ENCODE measurements at regions not wholly inside any gene's neighbourhood (a gene's known extent, or its start where the extent isn't known, plus 50 kb on each side); places are given as distances from the start of the nearest gene placed in this dataset.

DNA sequence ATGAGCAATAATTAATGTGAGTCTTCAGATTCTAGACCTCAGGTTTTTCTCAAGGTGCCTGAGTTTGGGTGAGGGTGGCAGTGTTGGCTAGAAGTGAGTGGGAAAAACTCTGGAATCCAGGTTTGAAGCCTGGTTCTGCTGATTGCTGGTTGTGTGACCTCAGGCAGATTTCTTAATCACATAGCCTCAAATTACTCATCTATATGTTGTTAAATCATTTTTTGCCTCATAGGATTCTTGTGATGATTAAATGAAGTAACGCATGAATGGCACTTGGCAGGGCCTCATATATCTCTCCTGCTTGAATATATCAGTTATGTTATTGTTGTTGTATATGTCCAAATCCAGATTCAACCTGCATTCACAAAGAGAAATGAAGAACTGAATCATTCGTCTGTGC is 60.5 kb downstream of the NR2F2 start:
- no peak for DNase-seq

DNA sequence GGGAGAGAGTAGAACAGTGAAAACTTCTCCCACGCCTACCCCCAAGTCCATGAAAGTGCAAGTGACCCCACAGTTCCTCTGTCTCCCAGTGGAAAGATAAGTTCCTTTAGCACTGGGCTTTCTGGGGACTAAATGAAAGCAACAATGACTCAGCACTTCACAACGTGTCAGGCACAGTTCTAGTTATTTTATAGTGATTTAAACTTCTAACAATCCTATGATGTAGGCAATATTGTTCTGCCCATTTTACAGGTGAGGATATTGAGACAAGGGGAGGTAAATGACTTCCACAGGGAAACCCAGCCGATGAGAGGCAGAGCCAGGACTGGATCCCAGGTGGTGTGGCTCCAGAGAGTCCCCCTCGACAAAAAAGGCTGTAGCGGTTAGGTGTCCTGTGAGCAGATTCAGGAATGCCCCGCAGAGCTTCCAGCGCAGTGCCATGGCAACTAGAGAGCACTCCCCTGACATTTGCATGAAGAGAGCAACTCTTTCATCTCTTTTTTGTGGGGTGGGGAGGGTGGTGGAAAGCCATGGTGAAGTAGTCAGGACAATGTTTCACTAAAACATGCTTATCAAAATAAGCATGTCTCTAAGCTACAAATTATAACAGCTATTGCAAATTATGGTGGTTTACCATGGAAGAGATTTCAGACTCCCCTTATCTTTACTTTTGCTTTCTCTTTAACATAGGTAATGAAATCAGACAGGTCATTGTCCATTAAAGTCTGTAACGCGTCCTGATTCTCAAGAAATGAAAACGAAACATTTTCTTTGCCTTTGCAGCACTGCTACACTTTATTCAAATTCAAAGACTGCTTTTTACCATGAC is 62.1 kb downstream of the NR2F2 start:
- DNase-seq: no peak

DNA sequence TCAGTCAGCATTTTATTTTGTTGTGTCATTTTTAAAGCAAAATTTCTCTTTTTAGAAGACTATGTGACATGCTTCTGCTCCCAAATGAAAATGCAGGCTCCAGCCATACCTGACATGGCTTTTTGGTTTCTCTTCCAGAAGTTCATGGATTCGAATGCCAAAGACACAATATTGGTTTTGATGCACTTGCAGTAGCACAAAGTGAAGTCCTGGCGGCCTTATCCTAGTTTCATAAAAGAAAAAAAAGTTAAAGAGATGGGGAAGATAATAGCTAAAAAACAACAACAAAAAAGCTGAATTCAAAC is 62.7 kb downstream of the NR2F2 start:
- DNase-seq: no peak

DNA sequence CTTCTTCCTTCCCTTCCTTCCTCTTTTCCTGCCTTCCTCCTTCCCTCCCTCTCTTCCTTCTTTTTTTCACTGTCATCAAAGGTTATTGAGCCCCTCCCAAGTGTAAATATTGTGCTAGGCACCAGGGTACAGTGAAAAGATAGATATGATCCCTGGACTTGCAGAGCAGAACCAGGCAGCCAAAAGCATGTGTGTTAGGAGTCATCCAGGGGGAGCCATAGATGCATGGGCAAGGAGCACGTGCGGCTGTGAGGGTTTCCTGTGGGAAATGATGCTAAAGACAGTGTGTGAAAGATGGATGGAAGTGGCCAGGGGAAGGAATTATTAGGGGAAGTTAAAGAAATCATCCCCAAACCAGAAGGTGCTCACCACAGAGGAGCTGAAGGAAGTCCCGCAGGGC is 65.2 kb downstream of the NR2F2 start:
- DNase-seq: no peak

DNA sequence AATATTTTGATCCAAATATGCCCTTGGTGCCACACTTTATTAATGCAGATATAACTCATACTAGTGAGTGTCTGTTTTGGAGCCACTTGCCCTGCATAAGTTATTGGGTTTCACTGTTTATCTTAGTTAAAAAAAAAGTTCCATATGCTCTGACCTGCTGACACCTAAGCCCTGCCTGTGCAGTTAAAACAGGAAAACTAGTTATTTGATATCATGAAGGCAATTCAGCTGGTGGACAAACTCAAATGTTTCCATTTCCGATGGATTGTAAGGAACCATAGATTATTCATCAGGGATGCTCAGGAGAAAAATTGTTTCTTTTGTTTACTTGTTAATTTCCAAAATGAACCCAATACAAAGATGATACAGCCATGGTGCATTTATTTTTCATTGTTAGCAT is 68.3 kb downstream of the NR2F2 start:
- DNase-seq: no peak

DNA sequence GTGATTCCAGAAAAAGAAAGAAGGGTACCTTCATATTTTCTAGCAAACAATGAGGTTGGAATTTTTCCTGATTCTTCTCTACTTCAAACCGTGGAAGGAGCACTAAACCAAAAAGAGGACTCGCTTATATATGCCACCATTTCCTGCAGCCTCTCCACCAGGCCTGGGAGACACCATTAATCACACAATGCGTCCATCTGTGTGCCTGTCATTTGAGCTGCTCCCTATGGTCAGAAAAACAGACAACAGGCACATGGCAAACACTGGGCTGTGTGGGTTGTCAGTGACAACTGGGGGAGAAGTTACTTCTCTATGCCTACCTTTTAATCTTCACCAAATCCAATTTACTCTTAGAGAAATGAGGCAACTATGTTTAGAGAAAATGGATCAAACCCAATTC is 71.9 kb downstream of the NR2F2 start:
- no peak for DNase-seq

DNA sequence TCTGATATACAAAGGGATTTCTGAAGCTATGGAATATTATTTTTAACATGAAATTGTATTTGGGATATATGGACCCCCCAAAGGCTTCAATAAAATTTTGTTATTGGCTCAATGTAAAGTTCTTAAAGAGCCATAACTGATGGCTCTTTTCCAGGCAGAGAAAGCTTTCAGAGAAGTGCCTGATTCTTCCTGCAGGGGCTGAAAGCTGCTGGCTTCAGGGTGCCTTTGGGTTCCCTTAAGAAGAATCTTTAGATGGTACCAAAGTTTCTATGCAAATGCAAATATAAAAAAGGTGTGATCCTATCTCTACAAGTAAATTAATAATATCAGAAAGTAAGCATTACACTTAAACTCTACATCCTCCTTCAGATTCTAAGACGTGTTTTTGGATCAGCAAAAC is 72.6 kb downstream of the NR2F2 start:
- DNase-seq: no peak

DNA sequence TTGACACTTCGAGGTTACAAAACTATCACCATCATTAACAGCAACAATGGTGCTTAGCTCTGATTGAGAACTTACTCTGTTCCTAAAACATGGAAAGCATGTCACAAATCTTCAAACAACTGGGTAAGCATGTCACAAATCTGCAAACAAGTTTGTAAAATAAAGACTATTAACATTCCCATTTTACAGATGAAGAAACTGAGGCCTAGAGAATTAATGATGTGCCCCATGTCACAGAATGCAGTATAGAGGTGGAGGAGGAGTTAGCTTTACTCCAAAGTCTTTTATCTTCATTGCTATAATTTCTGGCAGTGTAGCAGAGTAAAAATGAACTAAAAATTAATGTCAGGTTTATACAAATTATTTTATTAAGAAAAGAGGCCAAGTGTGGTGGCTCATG is 73.4 kb downstream of the NR2F2 start:
- DNase-seq: no peak

DNA sequence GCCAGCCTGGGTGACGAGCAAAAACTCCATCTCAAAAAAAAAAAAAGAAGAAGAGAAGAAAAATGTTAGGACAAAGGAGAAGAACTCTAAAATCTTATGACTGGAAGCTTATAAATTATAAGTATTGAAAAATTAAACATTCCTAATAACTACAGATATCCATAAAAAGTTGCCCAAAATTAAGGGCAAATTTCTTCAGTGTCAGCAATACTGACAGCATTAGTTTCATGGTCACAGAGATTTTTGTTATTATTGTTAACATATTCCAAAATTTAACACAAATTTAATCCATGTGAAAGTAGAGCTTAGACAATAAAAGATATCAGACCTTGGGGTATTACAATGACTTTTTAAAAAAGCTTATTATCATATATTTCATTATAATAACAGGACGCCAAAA is 74.1 kb downstream of the NR2F2 start:
- DNase-seq: no peak

DNA sequence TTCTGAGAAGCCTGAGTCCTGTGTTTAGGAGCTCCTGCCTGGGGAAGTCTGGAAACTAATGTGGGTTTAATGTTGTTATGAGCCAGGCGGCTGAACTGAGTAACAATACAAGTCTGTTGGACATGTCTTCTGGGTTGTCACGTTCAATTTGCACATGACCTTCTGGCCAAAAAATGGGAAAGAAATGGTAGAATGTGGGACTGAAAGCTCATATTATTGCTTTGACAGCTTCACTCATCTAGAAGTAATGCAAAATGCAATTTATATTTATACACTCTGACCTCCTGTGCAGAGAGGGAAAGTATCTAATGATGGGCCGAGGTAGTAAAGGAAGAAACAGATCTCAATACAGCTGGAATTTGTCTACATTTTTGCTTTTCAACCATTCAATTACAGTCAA is 75.8 kb downstream of the NR2F2 start:
- no peak for DNase-seq

DNA sequence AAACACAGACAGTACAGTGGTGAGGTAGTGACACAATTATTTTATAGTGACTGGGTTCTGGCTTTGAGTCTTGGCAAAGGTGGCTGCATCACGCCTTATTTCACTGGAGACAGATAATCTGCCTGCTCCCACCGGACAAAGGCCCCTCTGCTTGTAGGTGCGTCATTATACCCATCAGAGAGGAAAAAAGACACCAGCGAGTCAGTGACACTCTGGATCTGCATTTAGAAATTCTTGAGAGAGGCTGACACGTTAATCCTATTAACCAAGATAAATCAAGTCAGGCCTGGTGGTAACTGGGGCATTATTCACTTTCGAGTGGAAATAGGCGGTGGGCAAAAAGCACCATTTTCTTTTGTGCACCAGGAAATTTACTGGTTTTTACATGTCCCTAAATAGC is 76.2 kb downstream of the NR2F2 start:
- no peak for DNase-seq

DNA sequence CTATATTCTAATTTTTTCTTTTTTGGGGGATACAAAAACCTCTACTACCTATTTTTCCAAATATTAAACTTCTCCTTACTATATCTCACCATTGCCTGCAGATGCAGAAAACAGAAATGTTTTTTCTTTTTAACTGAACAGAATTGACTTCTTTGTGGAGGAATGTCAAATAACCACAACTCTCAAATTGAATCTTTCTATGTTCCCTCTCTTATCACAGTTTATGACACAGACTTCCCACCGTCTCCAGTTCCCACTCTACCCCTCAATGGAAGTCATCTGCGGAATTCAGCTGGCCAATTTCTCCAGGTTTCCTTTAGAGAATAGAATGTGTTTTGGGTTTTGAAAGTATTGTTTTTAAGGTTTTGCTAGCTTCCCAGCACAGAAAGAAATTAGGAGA is 77.0 kb downstream of the NR2F2 start:
- no peak for DNase-seq

DNA sequence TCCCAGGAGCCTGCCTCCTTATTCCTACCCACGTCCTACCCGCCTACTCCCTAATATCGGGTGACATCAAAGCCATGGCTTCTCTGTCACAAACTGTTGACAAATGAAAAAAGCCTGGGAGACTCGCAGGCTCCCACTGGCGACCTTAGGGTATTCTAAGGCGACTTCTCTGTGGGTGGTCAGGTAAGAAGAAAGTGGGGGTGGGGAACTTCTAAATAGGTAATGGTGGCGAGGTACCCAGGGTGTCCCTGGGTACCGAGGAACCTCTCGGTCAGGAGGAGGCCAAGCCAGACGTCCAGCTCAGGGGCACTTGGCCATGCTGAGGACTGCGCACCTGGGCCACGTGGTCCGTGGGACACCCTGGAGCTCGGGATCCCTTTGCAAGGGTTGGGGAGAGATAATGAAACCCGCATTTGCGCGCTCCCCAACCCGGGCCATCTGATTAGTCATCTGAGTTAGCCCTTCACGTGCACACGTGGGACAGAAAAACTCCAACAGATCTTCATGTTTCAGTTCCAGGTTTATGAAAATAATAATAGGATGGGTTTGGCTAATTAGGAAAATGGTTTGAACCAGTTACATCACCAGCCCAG is 78.2 kb downstream of the NR2F2 start:
- no peak for DNase-seq

DNA sequence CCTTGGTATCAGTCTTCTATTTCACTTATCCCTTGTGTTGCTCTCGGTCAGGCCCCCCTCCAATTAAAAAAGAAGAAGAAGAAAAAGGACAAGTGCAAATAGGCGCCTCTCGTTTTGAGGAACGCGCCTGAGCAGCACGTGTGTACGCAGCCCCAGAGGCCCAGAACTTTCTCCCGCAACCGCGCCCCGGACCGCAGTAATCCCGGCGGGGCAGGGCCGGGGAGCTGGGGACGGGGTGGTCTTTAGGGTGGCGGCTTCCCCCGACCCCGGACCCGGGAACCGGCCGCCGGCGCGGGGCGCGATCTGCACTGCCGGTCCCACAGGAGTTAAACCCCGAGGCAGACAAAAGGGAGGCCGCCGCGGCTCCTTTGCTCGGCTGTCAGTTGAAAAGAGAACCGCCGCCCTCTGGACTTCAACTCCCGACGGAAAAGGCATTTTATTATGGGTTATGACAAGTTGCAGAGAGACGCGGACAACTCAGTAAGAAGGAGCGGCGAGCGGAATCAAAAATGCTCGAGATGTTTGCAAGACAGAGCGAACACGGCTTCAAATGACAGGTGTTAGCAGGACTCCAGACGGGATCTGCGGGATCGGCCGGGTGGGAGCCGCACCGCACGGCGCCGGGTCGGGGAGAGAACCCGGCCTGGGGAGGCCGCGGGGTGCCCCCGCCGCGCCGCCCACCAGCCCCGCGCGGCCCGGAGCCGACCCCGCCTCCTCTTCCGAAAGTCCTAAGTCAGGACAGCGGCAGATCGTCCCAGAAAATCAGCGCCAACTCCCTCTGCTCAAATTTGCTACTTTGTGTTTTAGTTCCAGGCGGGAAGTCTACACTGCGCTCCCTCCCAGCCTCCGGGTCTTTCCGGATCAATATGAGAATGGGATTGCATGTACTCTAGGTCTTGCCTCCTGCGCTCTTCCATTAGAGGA is 79.0 kb downstream of the NR2F2 start:
- DNase-seq: no peak

DNA sequence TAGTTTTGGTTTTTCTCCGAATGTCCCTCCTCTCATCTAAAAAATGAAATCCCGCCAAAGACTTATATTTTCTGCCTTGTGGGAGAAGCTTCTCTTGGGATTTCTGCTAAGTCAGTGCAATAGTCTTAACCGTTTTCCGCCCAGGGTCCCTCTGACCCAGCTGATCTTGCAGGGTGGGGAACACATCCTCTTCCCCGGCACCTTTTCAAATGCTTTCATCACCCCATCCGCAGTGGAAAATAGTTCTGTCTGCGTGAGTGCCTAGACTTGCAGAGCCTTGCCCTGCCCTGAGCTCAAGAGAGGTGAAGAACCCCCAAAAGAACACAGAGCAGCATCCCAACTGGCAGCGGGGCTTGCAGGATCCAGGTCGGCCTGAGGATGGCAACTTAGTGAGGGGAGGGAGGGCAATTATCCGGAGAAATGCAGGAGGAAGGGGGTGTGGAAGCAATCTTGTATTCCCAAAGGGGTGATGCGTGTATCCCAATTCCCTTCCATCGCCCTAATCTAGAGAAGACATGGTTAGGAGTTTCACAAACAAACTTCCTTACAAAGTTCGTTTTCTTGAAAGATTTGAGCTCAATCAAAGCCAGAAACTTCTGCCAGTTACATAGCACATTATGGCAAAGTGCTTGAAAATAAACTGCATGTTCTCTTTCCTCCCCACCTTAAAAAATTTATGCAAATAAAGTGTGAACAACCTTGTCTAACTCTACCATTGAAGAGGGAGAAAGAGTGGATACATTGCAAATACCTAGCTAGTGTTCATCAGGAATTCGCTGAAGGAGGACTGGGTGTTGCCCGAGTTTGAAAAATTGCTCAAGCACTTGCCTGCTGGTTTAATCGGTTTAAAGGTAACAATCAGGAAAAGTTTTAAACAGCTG is 79.9 kb downstream of the NR2F2 start:
- DNase-seq: no peak

DNA sequence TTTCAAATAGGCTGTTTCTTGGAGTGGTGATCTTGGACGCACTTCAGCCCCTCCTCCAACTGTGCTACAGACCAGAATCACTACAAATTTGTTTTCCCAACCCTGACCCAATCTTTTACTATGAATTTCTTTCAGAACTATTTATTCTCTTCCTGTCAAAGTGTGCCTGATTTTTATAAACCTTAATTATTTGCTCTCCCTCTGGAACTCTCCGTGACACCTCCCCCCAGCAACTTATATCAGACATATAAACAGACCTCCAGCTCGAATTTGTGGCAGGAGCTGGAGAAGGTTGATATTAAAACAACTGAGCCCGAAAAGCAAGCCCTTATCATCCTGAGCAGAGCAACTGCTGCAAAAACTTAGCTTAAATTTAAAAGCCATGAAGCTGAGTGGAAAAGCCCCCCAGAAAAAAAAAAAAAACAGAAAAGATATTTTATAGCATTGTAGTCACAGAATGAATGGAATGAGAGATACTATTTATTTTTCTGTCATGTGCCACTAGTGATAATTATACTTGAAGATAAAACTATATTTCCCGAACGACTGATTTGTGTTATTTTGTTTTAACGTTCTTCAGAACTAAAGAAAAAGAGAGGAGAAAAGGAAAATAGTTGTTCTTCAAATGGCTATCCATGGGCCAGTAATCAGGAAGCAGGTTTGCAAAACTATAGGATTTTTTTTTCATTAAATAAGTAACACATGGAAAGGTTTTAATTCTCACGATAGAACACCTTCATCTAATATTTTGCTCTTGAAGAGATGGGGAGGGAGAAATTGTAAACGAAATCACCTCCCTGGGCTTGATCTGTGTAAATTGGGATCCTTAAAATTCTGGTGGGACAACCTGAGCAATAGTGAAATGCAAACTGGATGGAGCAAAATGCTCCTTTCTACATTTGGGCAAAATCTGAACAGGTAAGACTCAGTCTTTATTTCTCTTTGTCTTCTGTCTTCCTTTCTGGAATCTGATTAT is 80.8 kb downstream of the NR2F2 start:
- no peak for DNase-seq

DNA sequence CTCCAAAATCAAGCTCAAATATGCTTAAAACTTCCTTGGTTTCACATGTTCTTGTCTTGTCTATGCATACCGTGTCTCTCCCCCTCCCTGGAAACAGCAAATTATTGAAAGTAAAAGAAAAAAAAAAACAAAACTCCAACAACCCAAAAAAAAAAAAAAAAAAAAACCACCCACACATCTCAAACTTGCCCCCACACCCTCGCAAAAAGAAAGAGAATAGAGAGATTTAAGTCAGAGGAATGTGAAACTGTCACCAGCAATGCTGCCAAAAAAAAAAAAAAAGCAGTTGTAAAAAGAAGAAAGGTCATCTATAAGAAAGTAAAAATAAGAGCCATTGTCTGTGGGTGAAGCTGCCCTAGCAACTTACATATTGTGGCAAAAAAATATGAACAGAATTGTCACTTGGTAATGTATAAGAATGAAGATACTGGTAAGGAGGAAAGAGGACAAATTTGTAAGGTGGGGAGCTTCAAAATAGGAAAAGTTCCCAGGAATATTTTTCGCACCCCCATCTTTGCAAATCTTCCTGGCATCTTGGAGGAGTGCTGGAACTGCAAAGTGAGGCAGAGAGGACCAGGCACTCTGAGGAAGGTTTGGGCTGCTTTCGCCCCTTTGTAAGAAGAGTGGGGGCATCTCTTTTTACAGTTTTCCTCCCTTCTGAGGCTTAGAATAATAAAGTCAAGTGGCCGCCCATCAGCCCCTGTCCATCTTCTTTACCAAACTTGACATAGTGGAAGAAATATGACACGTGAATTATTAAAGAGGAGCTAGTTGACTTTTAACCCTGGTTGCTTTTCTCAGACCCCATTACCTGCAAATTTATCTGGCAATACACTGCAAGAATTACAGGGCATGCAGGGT is 81.8 kb downstream of the NR2F2 start:
- no peak for DNase-seq

DNA sequence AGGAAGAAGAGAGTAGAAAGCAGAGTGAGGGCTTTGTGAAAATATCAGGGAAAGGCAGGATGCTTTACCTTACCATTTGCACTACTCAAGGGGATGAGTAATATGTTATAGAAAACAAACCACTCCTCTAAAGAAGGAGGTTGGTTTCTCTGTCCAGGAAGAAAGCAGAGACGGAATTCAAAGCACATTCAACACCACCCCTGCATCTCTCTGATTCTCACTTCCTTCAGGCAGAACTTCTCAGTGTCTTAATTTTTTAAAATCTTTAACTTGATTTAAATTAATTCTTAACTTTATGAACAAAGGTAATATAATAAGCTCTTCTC is 82.4 kb downstream of the NR2F2 start:
- no peak for DNase-seq

DNA sequence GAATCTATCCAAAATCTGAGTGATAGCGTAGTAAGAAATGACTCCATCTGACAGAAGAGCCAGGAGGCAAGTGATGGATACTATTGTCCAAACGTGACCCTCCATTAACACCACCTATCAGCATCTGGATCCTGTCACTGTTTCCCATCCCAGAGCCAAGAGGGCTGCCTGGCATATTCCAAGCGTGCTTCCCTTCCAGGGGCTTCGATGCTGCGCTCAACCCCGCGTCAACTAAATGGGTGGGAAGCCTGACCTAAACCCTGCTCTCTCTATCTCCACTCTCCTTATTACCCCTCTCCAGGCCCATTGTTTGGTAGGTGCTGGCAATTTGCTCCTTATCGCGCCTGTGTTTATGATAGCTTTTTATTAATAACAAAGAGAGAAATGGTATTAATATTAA is 83.2 kb downstream of the NR2F2 start:
- no peak for DNase-seq

DNA sequence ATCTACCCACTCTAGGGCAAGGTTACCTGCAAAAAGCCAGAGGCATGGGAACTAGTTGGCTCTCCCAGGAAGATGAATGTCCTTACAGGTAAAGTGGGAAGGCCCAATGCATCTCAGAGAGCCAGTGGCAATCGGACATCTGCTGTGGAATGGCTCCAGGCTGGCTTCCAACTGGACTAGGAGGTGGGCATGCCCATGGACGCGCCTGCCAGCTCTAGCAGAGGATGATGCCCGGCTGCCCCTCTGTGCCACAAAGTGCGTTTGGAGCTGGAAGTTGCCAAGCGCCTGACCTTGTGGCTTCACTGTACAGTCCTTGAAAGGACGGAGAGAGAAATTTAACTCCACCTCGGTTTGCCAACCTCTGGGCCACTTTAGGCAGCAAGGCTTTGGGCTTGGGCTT is 84.4 kb downstream of the NR2F2 start:
- no peak for DNase-seq
